ENCODE measurements at regions not wholly inside any gene's neighbourhood (a gene's known extent, or its start where the extent isn't known, plus 50 kb on each side); places are given as distances from the start of the nearest gene placed in this dataset.

GRCh38 chr11:97140885-97141494 is 751.2 kb downstream of the JRKL start:
- H3K36me3 ChIP-seq, result no peaks in the 10 kb centered on the region
- H3K9me3 ChIP-seq, result no peaks in the 10 kb centered on the region
- H3K4me1 ChIP-seq, result no peaks in the 10 kb centered on the region
- no peak for TF ChIP-seq POLR2A (IDR thresholded peaks at IDR 0.05)
- TF ChIP-seq, protein P1, sequence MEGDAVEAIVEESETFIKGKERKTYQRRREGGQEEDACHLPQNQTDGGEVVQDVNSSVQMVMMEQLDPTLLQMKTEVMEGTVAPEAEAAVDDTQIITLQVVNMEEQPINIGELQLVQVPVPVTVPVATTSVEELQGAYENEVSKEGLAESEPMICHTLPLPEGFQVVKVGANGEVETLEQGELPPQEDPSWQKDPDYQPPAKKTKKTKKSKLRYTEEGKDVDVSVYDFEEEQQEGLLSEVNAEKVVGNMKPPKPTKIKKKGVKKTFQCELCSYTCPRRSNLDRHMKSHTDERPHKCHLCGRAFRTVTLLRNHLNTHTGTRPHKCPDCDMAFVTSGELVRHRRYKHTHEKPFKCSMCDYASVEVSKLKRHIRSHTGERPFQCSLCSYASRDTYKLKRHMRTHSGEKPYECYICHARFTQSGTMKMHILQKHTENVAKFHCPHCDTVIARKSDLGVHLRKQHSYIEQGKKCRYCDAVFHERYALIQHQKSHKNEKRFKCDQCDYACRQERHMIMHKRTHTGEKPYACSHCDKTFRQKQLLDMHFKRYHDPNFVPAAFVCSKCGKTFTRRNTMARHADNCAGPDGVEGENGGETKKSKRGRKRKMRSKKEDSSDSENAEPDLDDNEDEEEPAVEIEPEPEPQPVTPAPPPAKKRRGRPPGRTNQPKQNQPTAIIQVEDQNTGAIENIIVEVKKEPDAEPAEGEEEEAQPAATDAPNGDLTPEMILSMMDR (IDR thresholded peaks at IDR 0.05), result peak; percentile 29 to 43 (median 42)
- 42 to 57% methylated on average over 2 of the region's 2 CpGs for WGBS, 2 donors (ENCODE audit: low coverage in 1 of 2)
- in situ Hi-C loops (cut with MboI; ENCODE audit: low pct_ligation_motif_present in 1 of 4, low pct_unique_long_range_greater_than_20kb in 1 of 4, low sequenced_read_pairs in 3 of 4), result loop anchor here in 3 of 4 donors (10.0 to 25.0 kb wide), 2 partner anchors 676 to 679 kb away; no protein-coding TSS in a partner anchor
- no peak overlapping the region for H3K4me3 ChIP-seq
- no peaks in the 10 kb centered on the region for H3K27me3 ChIP-seq
- DNase-seq, result no peak
- H3K27ac ChIP-seq, result no peak overlapping the region
- intact Hi-C loops (cut with DNase I; ENCODE audit: low total_unique reads), result no loop called here

- no peaks in the 10 kb centered on the region for H3K4me1 ChIP-seq
- DNase-seq, result no peak
- TF ChIP-seq EP300 (IDR thresholded peaks at IDR 0.05; ENCODE audit: low read depth), result no peak
- TF ChIP-seq POLR2A (IDR thresholded peaks at IDR 0.05), result no peak
- no peak for TF ChIP-seq POLR2AphosphoS5 (IDR thresholded peaks at IDR 0.05)
- TF ChIP-seq, protein P1 (IDR thresholded peaks at IDR 0.05), result no peak
- in situ Hi-C loops (cut with MboI; ENCODE audit: low pct_ligation_motif_present in 1 of 4, low pct_unique_long_range_greater_than_20kb in 1 of 4, low sequenced_read_pairs in 3 of 4), result loop anchor here in 3 of 4 donors (10.0 to 25.0 kb wide), 2 partner anchors 679 to 681 kb away; no protein-coding TSS in a partner anchor
- H3K27ac ChIP-seq, result no peak overlapping the region
- no peaks in the 10 kb centered on the region for H3K27me3 ChIP-seq
- intact Hi-C loops (cut with DNase I; ENCODE audit: low total_unique reads), result no loop called here
- H3K4me3 ChIP-seq, result no peak overlapping the region
- no peaks in the 10 kb centered on the region for H3K9me3 ChIP-seq
- WGBS, 2 donors (ENCODE audit: low coverage in 1 of 2), result 56% methylated on average over 1 of the region's 1 CpG; no CpG with 5 or more reads in 1 of the 2 donors
- no peaks in the 10 kb centered on the region for H3K36me3 ChIP-seq
These were observed 753.6 kb downstream of the JRKL start for GRCh38 chr11:97143463-97143862.

DNA sequence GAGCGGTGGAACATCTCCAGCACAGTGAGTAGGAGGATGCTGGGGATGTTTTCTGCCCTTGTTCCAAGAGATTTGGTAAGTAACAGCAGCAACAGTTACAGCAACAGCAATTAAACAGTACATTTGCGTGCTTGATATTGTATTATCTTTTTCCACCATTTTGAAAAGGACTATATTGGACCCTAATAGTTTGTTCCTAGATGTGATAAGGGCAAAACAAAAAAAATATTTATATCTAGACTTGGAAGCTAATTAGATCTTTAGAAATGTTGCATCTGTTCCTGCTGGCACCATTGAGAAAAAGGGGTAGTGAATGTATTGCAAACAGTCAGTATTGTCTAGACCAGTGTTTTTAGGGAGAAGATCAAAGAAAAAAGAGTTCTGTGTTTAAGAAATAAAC is 759.9 kb downstream of the JRKL start:
- Histone ChIP-seq H3K27ac (no peak overlapping the region), H3K9me3 (no peaks in the 10 kb centered on the region), H3K36me3 (no peaks in the 10 kb centered on the region), H3K4me3 (no peak overlapping the region), H3K4me1 (no peaks in the 10 kb centered on the region), H3K27me3 (no peaks in the 10 kb centered on the region)
- TF ChIP-seq, protein P1 (IDR thresholded peaks at IDR 0.05), result no peak
- in situ Hi-C loops (cut with MboI; ENCODE audit: low pct_ligation_motif_present in 1 of 4, low pct_unique_long_range_greater_than_20kb in 1 of 4, low sequenced_read_pairs in 3 of 4) (loop anchor here in 3 of 4 donors (10.0 to 25.0 kb wide), 2 partner anchors 685 to 687 kb away; no protein-coding TSS in a partner anchor), intact Hi-C loops (cut with DNase I; ENCODE audit: low total_unique reads) (no loop called here)
- WGBS, 2 donors (ENCODE audit: low coverage in 1 of 2), result 76 to 92% methylated on average over 2 of the region's 2 CpGs
- no peak for DNase-seq

GRCh38 chr11:97157221-97157740 is 767.5 kb downstream of the JRKL start:
- Histone ChIP-seq H3K27me3 (no peaks in the 10 kb centered on the region), H3K36me3 (no peaks in the 10 kb centered on the region), H3K9me3 (no peaks in the 10 kb centered on the region), H3K4me1 (no peaks in the 10 kb centered on the region), H3K4me3 (no peak overlapping the region), H3K27ac (no peak overlapping the region)
- intact Hi-C loops (cut with DNase I; ENCODE audit: low total_unique reads), result no loop called here
- TF ChIP-seq POLR2AphosphoS5 (IDR thresholded peaks at IDR 0.05), result no peak
- TF ChIP-seq, protein P1 (IDR thresholded peaks at IDR 0.05), result no peak
- TF ChIP-seq POLR2A (IDR thresholded peaks at IDR 0.05), result no peak
- in situ Hi-C loops (cut with MboI; ENCODE audit: low pct_ligation_motif_present in 1 of 4, low pct_unique_long_range_greater_than_20kb in 1 of 4, low sequenced_read_pairs in 3 of 4), result no loop called here
- 42 to 45% methylated on average over 2 of the region's 2 CpGs for WGBS, 2 donors (ENCODE audit: low coverage in 1 of 2)
- no peak for DNase-seq
